GM06990 (cell line): ENCODE measurements at regions not wholly inside any gene's neighbourhood (a gene's known extent, or its start where the extent isn't known, plus 50 kb on each side); places are given as distances from the start of the nearest gene placed in this dataset.
A peak's percentile ranks its signal among the peaks of the same experiment; 100 is the strongest.
"Not testable (repeated sequence)": the region's sequence is repeated elsewhere in the genome, so short reads cannot be mapped to it uniquely, and the experiment has no call there.

Experiments
- DNase-seq: peaks from one replicate; pipeline ENCODE4 v3.0.0-alpha.2; 2011; ENCODE audit not compliant: insufficient read length; ENCODE audit errors: extremely low read depth
- H3K27me3 ChIP-seq: replicated peaks from 2 replicates; pipeline ENCODE4 v1.6.0; 2011; ENCODE audit warnings: low read length; ENCODE audit not compliant: control insufficient read depth, insufficient read depth
- H3K36me3 ChIP-seq: 2 replicates; pipeline ENCODE4 v1.5.1; 2011; ENCODE audit warnings: low read length; ENCODE audit not compliant: control insufficient read depth, insufficient read depth
- H3K4me3 ChIP-seq: replicated peaks from 2 replicates; pipeline ENCODE4 v1.5.1; 2011; ENCODE audit warnings: low read depth, mild to moderate bottlenecking, control low read depth, low read length
- TF ChIP-seq, protein P1 (sequence below): IDR thresholded peaks from 2 replicates; pipeline ENCODE4 v1.5.1; 2011; ENCODE audit warnings: low read length, control low read depth, mild to moderate bottlenecking, inconsistent platforms; ENCODE audit not compliant: insufficient read depth, poor library complexity, severe bottlenecking

GRCh38 chr10:42192450-42192849 lies 445.9 kb downstream of the ZNF33B start:
- H3K27me3 ChIP-seq, H3K36me3 ChIP-seq, H3K4me3 ChIP-seq, DNase-seq: not testable (repeated sequence)
- TF ChIP-seq, protein P1, sequence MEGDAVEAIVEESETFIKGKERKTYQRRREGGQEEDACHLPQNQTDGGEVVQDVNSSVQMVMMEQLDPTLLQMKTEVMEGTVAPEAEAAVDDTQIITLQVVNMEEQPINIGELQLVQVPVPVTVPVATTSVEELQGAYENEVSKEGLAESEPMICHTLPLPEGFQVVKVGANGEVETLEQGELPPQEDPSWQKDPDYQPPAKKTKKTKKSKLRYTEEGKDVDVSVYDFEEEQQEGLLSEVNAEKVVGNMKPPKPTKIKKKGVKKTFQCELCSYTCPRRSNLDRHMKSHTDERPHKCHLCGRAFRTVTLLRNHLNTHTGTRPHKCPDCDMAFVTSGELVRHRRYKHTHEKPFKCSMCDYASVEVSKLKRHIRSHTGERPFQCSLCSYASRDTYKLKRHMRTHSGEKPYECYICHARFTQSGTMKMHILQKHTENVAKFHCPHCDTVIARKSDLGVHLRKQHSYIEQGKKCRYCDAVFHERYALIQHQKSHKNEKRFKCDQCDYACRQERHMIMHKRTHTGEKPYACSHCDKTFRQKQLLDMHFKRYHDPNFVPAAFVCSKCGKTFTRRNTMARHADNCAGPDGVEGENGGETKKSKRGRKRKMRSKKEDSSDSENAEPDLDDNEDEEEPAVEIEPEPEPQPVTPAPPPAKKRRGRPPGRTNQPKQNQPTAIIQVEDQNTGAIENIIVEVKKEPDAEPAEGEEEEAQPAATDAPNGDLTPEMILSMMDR: peak; percentile 44

GRCh38 chr10:42187501-42188195 lies 450.7 kb downstream of the ZNF33B start:
- DNase-seq, H3K36me3 ChIP-seq, H3K27me3 ChIP-seq, H3K4me3 ChIP-seq: not testable (repeated sequence)

GRCh38 chr10:42177793-42178689 lies 460.3 kb downstream of the ZNF33B start:
- not testable (repeated sequence) for H3K27me3 ChIP-seq, DNase-seq

DNA sequence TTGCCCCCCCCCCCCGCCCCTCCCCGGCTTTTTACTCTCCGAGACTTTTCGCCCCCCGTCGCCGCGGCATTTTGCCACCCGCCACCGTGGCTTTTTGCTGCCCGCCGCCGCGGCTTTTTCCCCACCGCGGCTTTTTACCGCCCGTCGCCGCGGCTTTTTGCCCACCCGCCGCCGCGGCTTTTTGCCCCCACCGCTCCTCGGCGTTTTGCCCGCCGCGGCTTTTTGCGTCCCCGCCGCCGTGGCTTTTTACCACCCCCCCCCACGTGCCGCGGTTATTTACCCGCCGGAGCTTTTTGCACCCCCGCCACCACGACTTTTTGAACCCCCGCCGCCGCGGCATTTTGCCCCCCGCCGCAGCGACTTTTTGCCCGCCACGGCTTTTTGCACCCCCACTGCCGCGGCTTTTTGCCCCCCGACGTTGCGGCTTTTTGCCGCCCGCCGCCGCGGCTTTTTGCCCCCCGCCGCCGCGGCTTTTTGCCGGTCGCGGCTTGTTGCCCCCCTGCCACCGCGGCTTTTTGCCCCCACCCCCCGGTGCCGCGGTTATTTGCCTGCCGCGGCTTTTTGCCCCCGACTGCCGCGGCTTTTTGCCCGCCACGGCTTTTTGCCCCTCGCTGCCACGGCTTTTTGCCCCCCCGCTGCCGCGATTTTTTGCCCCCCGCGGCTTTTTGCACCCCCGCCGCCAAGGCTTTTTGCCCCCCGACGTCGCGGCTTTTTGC lies 461.1 kb downstream of the ZNF33B start:
- DNase-seq: peak; percentile 0
- TF ChIP-seq, protein P1: no peak
- no peaks in the 10 kb centered on the region for H3K36me3 ChIP-seq

More at GRCh38 chr10:42177793-42178689, 460.3 kb downstream of the ZNF33B start:
- TF ChIP-seq, protein P1: peak; percentile 16
- H3K36me3 ChIP-seq, H3K4me3 ChIP-seq: not testable (repeated sequence)

GRCh38 chr10:42150428-42151061 lies 487.8 kb downstream of the ZNF33B start:
- TF ChIP-seq, protein P1: no peak
- DNase-seq: no peak
- Histone ChIP-seq H3K36me3 (no peaks in the 10 kb centered on the region), H3K4me3 (no peak overlapping the region), H3K27me3 (no peaks in the 10 kb centered on the region)

More for the DNA sequence above, 461.1 kb downstream of the ZNF33B start:
- H3K4me3 ChIP-seq: no peak overlapping the region
- H3K27me3 ChIP-seq: no peaks in the 10 kb centered on the region
